ENCODE measurements at regions not wholly inside any gene's neighbourhood (a gene's known extent, or its start where the extent isn't known, plus 50 kb on each side); places are given as distances from the start of the nearest gene placed in this dataset.

DNA sequence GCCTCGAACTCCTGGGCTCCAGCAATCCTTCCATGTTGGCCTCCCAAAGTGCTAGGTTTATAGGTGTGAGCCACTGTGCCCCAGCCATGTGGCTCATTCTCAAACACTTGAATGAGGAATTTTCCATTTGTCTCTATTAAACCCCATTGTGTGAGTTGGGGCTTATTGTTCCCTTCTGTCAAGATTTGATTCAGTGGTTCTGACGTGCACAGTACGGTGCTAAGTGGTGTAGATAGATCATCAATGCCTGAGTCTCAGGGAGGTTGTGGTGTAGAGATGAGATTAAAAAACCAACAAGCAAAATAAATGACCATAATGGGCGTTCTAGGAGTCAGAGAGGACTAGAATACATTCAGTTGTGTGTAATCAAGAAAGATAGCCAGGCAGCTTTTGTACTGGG is 335.6 kb downstream of the PRL start:
- BruUV-seq (replicated peaks), result no TSS peak
- dilution Hi-C loops (cut with HindIII; ENCODE audit: low sequenced_read_pairs, unreplicated experiment), result no loop called here
- CTCF ChIA-PET, result interaction anchor here (1.1 kb wide), 1 partner anchor 12 kb away, joined by 3 read pairs; no protein-coding TSS in a partner anchor

More for the DNA sequence above, 335.6 kb downstream of the PRL start:
- TF ChIP-seq, protein P1, sequence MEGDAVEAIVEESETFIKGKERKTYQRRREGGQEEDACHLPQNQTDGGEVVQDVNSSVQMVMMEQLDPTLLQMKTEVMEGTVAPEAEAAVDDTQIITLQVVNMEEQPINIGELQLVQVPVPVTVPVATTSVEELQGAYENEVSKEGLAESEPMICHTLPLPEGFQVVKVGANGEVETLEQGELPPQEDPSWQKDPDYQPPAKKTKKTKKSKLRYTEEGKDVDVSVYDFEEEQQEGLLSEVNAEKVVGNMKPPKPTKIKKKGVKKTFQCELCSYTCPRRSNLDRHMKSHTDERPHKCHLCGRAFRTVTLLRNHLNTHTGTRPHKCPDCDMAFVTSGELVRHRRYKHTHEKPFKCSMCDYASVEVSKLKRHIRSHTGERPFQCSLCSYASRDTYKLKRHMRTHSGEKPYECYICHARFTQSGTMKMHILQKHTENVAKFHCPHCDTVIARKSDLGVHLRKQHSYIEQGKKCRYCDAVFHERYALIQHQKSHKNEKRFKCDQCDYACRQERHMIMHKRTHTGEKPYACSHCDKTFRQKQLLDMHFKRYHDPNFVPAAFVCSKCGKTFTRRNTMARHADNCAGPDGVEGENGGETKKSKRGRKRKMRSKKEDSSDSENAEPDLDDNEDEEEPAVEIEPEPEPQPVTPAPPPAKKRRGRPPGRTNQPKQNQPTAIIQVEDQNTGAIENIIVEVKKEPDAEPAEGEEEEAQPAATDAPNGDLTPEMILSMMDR (conservative IDR thresholded peaks at IDR 0.05; ENCODE audit: low read depth, low read length), result no peak
- TF ChIP-seq POLR2A (IDR thresholded peaks at IDR 0.05; ENCODE audit: low read depth, low read length) (no peak), CHD1 (IDR thresholded peaks at IDR 0.05; ENCODE audit: low read depth, low read length) (no peak), CEBPB (IDR thresholded peaks at IDR 0.05; ENCODE audit: low read depth, low read length) (no peak)
- TF ChIP-seq, protein P2, sequence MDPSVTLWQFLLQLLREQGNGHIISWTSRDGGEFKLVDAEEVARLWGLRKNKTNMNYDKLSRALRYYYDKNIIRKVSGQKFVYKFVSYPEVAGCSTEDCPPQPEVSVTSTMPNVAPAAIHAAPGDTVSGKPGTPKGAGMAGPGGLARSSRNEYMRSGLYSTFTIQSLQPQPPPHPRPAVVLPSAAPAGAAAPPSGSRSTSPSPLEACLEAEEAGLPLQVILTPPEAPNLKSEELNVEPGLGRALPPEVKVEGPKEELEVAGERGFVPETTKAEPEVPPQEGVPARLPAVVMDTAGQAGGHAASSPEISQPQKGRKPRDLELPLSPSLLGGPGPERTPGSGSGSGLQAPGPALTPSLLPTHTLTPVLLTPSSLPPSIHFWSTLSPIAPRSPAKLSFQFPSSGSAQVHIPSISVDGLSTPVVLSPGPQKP (IDR thresholded peaks at IDR 0.05; ENCODE audit: borderline replicate concordance, low read depth, low read length), result no peak
- H3K9ac ChIP-seq (ENCODE audit: low read depth, low read length), result no peak overlapping the region
- H3K4ac ChIP-seq (ENCODE audit: low read depth, low read length), result no peak overlapping the region
- no peak overlapping the region for H2BK20ac ChIP-seq (ENCODE audit: low read depth, low read length)
- no peak overlapping the region for H3K23ac ChIP-seq (ENCODE audit: low read depth, low read length)
- POLR2A ChIA-PET (ENCODE audit: unreplicated experiment), result interaction anchor here (0.6 kb wide), 1 partner anchor 10 kb away, joined by 3 read pairs; no protein-coding TSS in a partner anchor
- no peak overlapping the region for H2AK9ac ChIP-seq (replicated peaks; ENCODE audit: low read depth, low read length, poor library complexity)
- H2BK15ac ChIP-seq (ENCODE audit: low read depth, low read length), result no peak overlapping the region
- no peak overlapping the region for H3K14ac ChIP-seq (replicated peaks; ENCODE audit: low read depth, low read length)
- H3K9me3 ChIP-seq (ENCODE audit: control insufficient read depth, insufficient read depth, low read length), result no peaks in the 10 kb centered on the region
- in situ Hi-C loops (cut with MboI; ENCODE audit: low sequenced_read_pairs) (no loop called here), intact Hi-C loops (cut with micrococcal nuclease) (no loop called here)
- no peak overlapping the region for H2BK120ac ChIP-seq (ENCODE audit: low read depth, low read length)
- no peaks in the 10 kb centered on the region for H3K79me1 ChIP-seq (ENCODE audit: low read depth in 1 of 2, low read length in 2 of 2)
- H4K91ac ChIP-seq (ENCODE audit: insufficient read depth, low read depth, low read length), result no peak overlapping the region
- H3K18ac ChIP-seq (ENCODE audit: low read depth, low read length), result no peak overlapping the region
- H4K5ac ChIP-seq (ENCODE audit: low read depth, low read length), result no peak overlapping the region
- H3K4me1 ChIP-seq (ENCODE audit: control insufficient read depth, insufficient read depth, low read length), result no peaks in the 10 kb centered on the region
- no peak overlapping the region for H2AFZ ChIP-seq (replicated peaks; ENCODE audit: low read length, poor library complexity)
- no peaks in the 10 kb centered on the region for H3K9me1 ChIP-seq (ENCODE audit: insufficient read depth, low read length)
- no peaks in the 10 kb centered on the region for H4K20me1 ChIP-seq (ENCODE audit: insufficient read depth, low read length)
- ATAC-seq (ENCODE audit: low read depth) (no peak), DNase-seq (no peak)
- peak overlapping the region; percentile 1; the same call in 1 of the 2 replicates for H2AK5ac ChIP-seq (ENCODE audit: low read depth, low read length)
- H3K4me3 ChIP-seq (ENCODE audit: insufficient read depth, low read depth, low read length), result no peak overlapping the region
- H3K27ac ChIP-seq (ENCODE audit: insufficient read depth, low read length), result no peak overlapping the region
- H3K27me3 ChIP-seq (ENCODE audit: control insufficient read depth, insufficient read depth, low read length), result no peaks in the 10 kb centered on the region
- no CpG with 5 or more reads among the region's 4 CpGs for WGBS, 2 experiments (ENCODE audit: extremely low coverage in 2 of 2, insufficient read length in 1 of 2)
- H3K4me2 ChIP-seq (ENCODE audit: low read depth, low read length), result no peak overlapping the region
- H4K8ac ChIP-seq (ENCODE audit: low read depth in 2 of 2, low read length in 2 of 2), result no peak overlapping the region
- no peak overlapping the region for H2BK5ac ChIP-seq (ENCODE audit: low read depth, low read length, poor library complexity, severe bottlenecking)
- no peak overlapping the region for H3K56ac ChIP-seq (ENCODE audit: extremely low read depth, insufficient read depth, low read length)
- H3K36me3 ChIP-seq (ENCODE audit: control insufficient read depth, insufficient read depth, low read length), result no peaks in the 10 kb centered on the region
